IMR-90 (cell line): ENCODE measurements at regions not wholly inside any gene's neighbourhood (a gene's known extent, or its start where the extent isn't known, plus 50 kb on each side); places are given as distances from the start of the nearest gene placed in this dataset.

ENCODE experiments used
- ATAC-seq: fragments of 200-7000 bp; cut with Tn5 transposase; 2 replicates; pipeline ENCODE4 v1.9.1; 2020; ENCODE audit warnings: low read depth, mild to moderate bottlenecking, moderate library complexity
- BruUV-seq: library from RNA; stranded (reverse); fragments of 400-500 nt; replicated peaks from 2 replicates; lab custom pipeline; 2021; lab: Mats Ljungman, UMichigan
- CTCF ChIA-PET: fragments of 300-600 bp; formaldehyde crosslinking; extraction: SDS; loops from one replicate; lab custom pipeline; 2021; ENCODE audit warnings: antibody characterized with exemption; lab: Yijun Ruan, JAX
- POLR2A ChIA-PET: fragments of 300-600 bp; sonication (Branson Sonifier 250); formaldehyde crosslinking; loops from one replicate; lab custom pipeline; 2022; ENCODE audit warnings: antibody characterized with exemption; ENCODE audit not compliant: unreplicated experiment; lab: Charles Lee
- DNase-seq: peaks from one replicate; pipeline ENCODE4 v3.0.0; 2013
- H2AFZ ChIP-seq: replicated peaks from 2 replicates; pipeline ENCODE3; 2013; ENCODE audit warnings: low read length, mild to moderate bottlenecking; ENCODE audit not compliant: poor library complexity
- H2AK5ac ChIP-seq: 2 replicates; pipeline ENCODE4 v1.6.1; 2013; ENCODE audit warnings: low read depth, low read length, inconsistent platforms
- H2AK9ac ChIP-seq: replicated peaks from 2 replicates; pipeline ENCODE3; 2013; ENCODE audit warnings: mild to moderate bottlenecking, low read depth, low read length, moderate library complexity; ENCODE audit not compliant: poor library complexity
- H2BK120ac ChIP-seq: 2 replicates; pipeline ENCODE4 v1.6.1; 2013; ENCODE audit warnings: low read depth, low read length, inconsistent platforms
- H2BK15ac ChIP-seq: 3 replicates; pipeline ENCODE4 v1.6.1; 2013; ENCODE audit warnings: low read depth, low read length, inconsistent platforms
- H2BK20ac ChIP-seq: 2 replicates; pipeline ENCODE4 v1.6.1; 2013; ENCODE audit warnings: low read depth, mild to moderate bottlenecking, inconsistent platforms, low read length, moderate library complexity
- H2BK5ac ChIP-seq: 2 replicates; pipeline ENCODE4 v1.6.1; 2013; ENCODE audit warnings: mild to moderate bottlenecking, low read depth, low read length, inconsistent platforms; ENCODE audit not compliant: poor library complexity, severe bottlenecking
- H3K14ac ChIP-seq: replicated peaks from 2 replicates; pipeline ENCODE4 v1.6.1; 2013; ENCODE audit warnings: low read depth, low read length, inconsistent platforms
- H3K18ac ChIP-seq: 2 replicates; pipeline ENCODE4 v1.6.1; 2013; ENCODE audit warnings: low read depth, low read length, control low read depth
- H3K23ac ChIP-seq: 2 replicates; pipeline ENCODE4 v1.6.1; 2013; ENCODE audit warnings: low read depth, low read length, inconsistent platforms
- H3K27ac ChIP-seq: 2 replicates; pipeline ENCODE4 v1.5.1; 2013; ENCODE audit warnings: mild to moderate bottlenecking, control low read depth, low read length; ENCODE audit not compliant: insufficient read depth
- H3K27me3 ChIP-seq: 2 replicates; pipeline ENCODE4 v1.6.1; 2013; ENCODE audit warnings: low read length; ENCODE audit not compliant: control insufficient read depth, insufficient read depth
- H3K36me3 ChIP-seq: 2 replicates; pipeline ENCODE4 v1.6.1; 2013; ENCODE audit warnings: low read length, mixed read lengths; ENCODE audit not compliant: control insufficient read depth, insufficient read depth
- H3K4ac ChIP-seq: 2 replicates; pipeline ENCODE4 v1.6.1; 2013; ENCODE audit warnings: low read depth, low read length, inconsistent platforms
- H3K4me1 ChIP-seq: 2 replicates; pipeline ENCODE4 v1.6.1; 2013; ENCODE audit warnings: low read length, mixed read lengths; ENCODE audit not compliant: control insufficient read depth, insufficient read depth
- H3K4me2 ChIP-seq: 2 replicates; pipeline ENCODE4 v1.6.1; 2013; ENCODE audit warnings: low read depth, mild to moderate bottlenecking, control low read depth, low read length, moderate library complexity
- H3K4me3 ChIP-seq: 2 replicates; pipeline ENCODE4 v1.5.1; 2013; ENCODE audit warnings: low read depth, mild to moderate bottlenecking, control low read depth, low read length, moderate library complexity; ENCODE audit not compliant: insufficient read depth
- H3K56ac ChIP-seq: 2 replicates; pipeline ENCODE4 v1.6.1; 2013; ENCODE audit warnings: low read length, inconsistent platforms; ENCODE audit not compliant: insufficient read depth; ENCODE audit errors: extremely low read depth
- H3K79me1 ChIP-seq, 2 experiments: 2 replicates each; pipeline ENCODE4 v1.6.1; 2013; ENCODE audit warnings: low read length in 2 of 2, inconsistent platforms in 1 of 2, low read depth in 1 of 2
- H3K9ac ChIP-seq: 2 replicates; pipeline ENCODE4 v1.6.1; 2013; ENCODE audit warnings: low read depth, low read length, control low read depth
- H3K9me1 ChIP-seq: 2 replicates; pipeline ENCODE4 v1.6.1; 2013; ENCODE audit warnings: low read length, inconsistent platforms; ENCODE audit not compliant: insufficient read depth
- H3K9me3 ChIP-seq: 2 replicates; pipeline ENCODE4 v1.6.1; 2013; ENCODE audit warnings: low read length; ENCODE audit not compliant: control insufficient read depth, insufficient read depth
- H4K20me1 ChIP-seq: 2 replicates; pipeline ENCODE4 v1.6.1; 2013; ENCODE audit warnings: low read length, inconsistent platforms; ENCODE audit not compliant: insufficient read depth
- H4K5ac ChIP-seq: 2 replicates; pipeline ENCODE4 v1.6.1; 2013; ENCODE audit warnings: mild to moderate bottlenecking, low read depth, low read length, control low read depth
- H4K8ac ChIP-seq, 2 experiments: 2 replicates each; pipeline ENCODE4 v1.6.1; 2013; ENCODE audit warnings: low read depth in 2 of 2, low read length in 2 of 2, control low read depth in 1 of 2, inconsistent platforms in 1 of 2
- H4K91ac ChIP-seq: 2 replicates; pipeline ENCODE4 v1.6.1; 2013; ENCODE audit warnings: low read depth, low read length, inconsistent platforms; ENCODE audit not compliant: insufficient read depth
- MAZ ChIP-seq: IDR thresholded peaks from 2 replicates; pipeline ENCODE4 v1.6.1; 2012; ENCODE audit warnings: low read depth, mild to moderate bottlenecking, low read length, improper control_type of control experiment, moderate library complexity, borderline replicate concordance
- NFE2L2 ChIP-seq: fragments of 150-350 bp; IDR thresholded peaks from 2 replicates; pipeline ENCODE4 v1.6.1; 2016; ENCODE audit warnings: low read depth, mild to moderate bottlenecking, low read length
- WGBS, 2 experiments: methylation state at CpG; one replicate each; pipeline versions ENCODE4 v1.1.5 to v1.1.7; 2013; ENCODE audit warnings: missing lambda C conversion rate in 2 of 2; ENCODE audit not compliant: insufficient read length in 1 of 2; ENCODE audit errors: extremely low coverage in 2 of 2; 5-methylcytosine and 5-hydroxymethylcytosine counted together
- dilution Hi-C: fragments of 300-500 bp; cut with HindIII; formaldehyde crosslinking; loops from one replicate; pipeline ENCODE4 v1.14.3; 2018; ENCODE audit warnings: low sequenced_read_pairs; ENCODE audit not compliant: unreplicated experiment
- in situ Hi-C: fragments of 300-500 bp; cut with MboI; formaldehyde crosslinking; loops from 3 replicates; pipeline ENCODE4 v1.14.3; 2019; ENCODE audit warnings: low sequenced_read_pairs, inconsistent platforms, mixed read lengths
- intact Hi-C: fragments of 100-400 bp; cut with micrococcal nuclease; formaldehyde crosslinking; loops from 2 replicates; pipeline ENCODE4 v1.10.0; 2022
- TF ChIP-seq, protein P1 (sequence below): fragments of 150-350 bp; IDR thresholded peaks from 2 replicates; pipeline ENCODE4 v1.6.1; 2016; ENCODE audit warnings: low read depth, mild to moderate bottlenecking, low read length, moderate library complexity, borderline replicate concordance

DNA sequence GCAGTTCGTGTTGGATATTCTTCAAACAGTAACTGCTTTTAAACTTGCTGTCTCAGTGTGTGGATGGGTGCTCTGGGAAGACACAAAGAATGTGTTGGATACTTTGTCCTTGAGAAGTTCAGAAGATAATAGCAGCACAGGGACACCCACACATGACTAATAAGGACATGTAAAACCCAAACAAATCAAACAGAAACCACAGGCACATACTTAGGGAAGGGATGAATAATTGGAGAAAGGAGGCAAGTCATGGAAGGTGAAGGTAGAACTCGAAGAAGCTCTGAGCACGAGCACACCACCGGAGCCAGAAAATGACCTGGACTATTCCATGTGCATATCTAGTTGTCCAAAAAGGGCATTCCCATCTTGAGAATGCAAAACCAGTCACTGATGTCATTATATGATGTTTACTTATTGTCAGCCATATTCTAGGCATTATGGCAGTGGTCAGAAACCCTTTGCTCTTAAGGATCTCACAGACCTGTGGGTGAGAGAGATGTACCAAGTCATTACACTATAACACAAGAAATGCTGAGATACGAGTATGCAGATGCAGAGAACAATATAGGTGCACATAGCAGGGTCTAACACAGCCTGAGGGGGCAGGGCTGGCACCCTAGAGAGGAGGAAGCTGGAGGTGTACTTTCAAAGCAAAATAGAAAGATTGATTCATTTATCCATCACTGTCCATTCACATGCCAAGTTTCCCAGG is 152.9 kb downstream of the PIK3R1 start:
- H3K4me2 ChIP-seq, result no peak overlapping the region
- H3K23ac ChIP-seq, result no peak overlapping the region
- no peak overlapping the region for H3K18ac ChIP-seq
- H2AK5ac ChIP-seq, result no peak overlapping the region
- H3K56ac ChIP-seq, result no peak overlapping the region
- H3K4me1 ChIP-seq, result no peaks in the 10 kb centered on the region; the same call in 1 of the 2 replicates
- no peaks in the 10 kb centered on the region; the same call in 1 of the 2 replicates for H3K27me3 ChIP-seq
- TF ChIP-seq, protein P1, sequence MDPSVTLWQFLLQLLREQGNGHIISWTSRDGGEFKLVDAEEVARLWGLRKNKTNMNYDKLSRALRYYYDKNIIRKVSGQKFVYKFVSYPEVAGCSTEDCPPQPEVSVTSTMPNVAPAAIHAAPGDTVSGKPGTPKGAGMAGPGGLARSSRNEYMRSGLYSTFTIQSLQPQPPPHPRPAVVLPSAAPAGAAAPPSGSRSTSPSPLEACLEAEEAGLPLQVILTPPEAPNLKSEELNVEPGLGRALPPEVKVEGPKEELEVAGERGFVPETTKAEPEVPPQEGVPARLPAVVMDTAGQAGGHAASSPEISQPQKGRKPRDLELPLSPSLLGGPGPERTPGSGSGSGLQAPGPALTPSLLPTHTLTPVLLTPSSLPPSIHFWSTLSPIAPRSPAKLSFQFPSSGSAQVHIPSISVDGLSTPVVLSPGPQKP, result no peak
- no peak for TF ChIP-seq MAZ
- no peak for TF ChIP-seq NFE2L2
- peaks cover 1% of the 10 kb centered on the region; the same call in 1 of the 2 replicates for H3K9me3 ChIP-seq
- H4K20me1 ChIP-seq, result no peaks in the 10 kb centered on the region
- no peak overlapping the region for H2BK5ac ChIP-seq
- in situ Hi-C loops, result no loop called here
- H2BK15ac ChIP-seq, result no peak overlapping the region
- no peak overlapping the region for H3K4me3 ChIP-seq
- no peak overlapping the region for H2AFZ ChIP-seq
- H3K4ac ChIP-seq, result no peak overlapping the region
- dilution Hi-C loops, result no loop called here
- ATAC-seq (no peak), DNase-seq (peak; percentile 2)
- WGBS, 2 experiments, result 73% methylated on average over 4 of the region's 5 CpGs; no CpG with 5 or more reads in 1 of the 2 experiments
- H2BK20ac ChIP-seq, result no peak overlapping the region
- no peaks in the 10 kb centered on the region for H3K79me1 ChIP-seq
- H4K5ac ChIP-seq, result no peak overlapping the region
- H2BK120ac ChIP-seq, result no peak overlapping the region
- ChIA-PET CTCF (no interaction called here), POLR2A (no interaction called here)
- H2AK9ac ChIP-seq, result no peak overlapping the region
- H4K91ac ChIP-seq, result no peak overlapping the region
- intact Hi-C loops, result no loop called here
- H3K27ac ChIP-seq, result no peak overlapping the region
- H3K9me1 ChIP-seq, result no peaks in the 10 kb centered on the region
- no peaks in the 10 kb centered on the region for H3K36me3 ChIP-seq
- H4K8ac ChIP-seq, result no peak overlapping the region
- H3K14ac ChIP-seq, result no peak overlapping the region
- no peak overlapping the region for H3K9ac ChIP-seq
- BruUV-seq, result no TSS peak
